Fibroblast of pulmonary artery (primary cell): ENCODE measurements at regions not wholly inside any gene's neighbourhood (a gene's known extent, or its start where the extent isn't known, plus 50 kb on each side); places are given as distances from the start of the nearest gene placed in this dataset.

Experiments used
- DNase-seq: peaks from one replicate; pipeline ENCODE4 v3.0.0-alpha.2; 2010; ENCODE audit warnings: low read depth
- H3K4me3 ChIP-seq: replicated peaks from 2 replicates; pipeline ENCODE4 v1.5.1; 2011; ENCODE audit warnings: low read depth, mild to moderate bottlenecking, control low read depth, low read length, moderate library complexity
- CTCF ChIP-seq: IDR thresholded peaks from 2 replicates; pipeline ENCODE4 v1.5.1; 2011; ENCODE audit warnings: mild to moderate bottlenecking, control low read depth, low read length, inconsistent platforms; ENCODE audit errors: missing control alignments

GRCh38 chr18:1982056-1982455, 589.2 kb downstream of the METTL4 start:
- DNase-seq = no peak
- H3K4me3 ChIP-seq = no peak overlapping the region
- no peak for TF ChIP-seq CTCF

GRCh38 chr18:1983746-1984515, 587.4 kb downstream of the METTL4 start:
- DNase-seq = no peak
- no peak for TF ChIP-seq CTCF
- no peak overlapping the region for H3K4me3 ChIP-seq

- no peak for DNase-seq
- no peak for TF ChIP-seq CTCF
Observed at GRCh38 chr18:1993866-1994265, 577.4 kb downstream of the METTL4 start.

GRCh38 chr18:1994471-1994870, 576.8 kb downstream of the METTL4 start:
- no peak for TF ChIP-seq CTCF
- DNase-seq = no peak
- no peak overlapping the region for H3K4me3 ChIP-seq

More at GRCh38 chr18:1993866-1994265, 577.4 kb downstream of the METTL4 start:
- H3K4me3 ChIP-seq = no peak overlapping the region

GRCh38 chr18:1995041-1995612, 576.2 kb downstream of the METTL4 start:
- no peak overlapping the region for H3K4me3 ChIP-seq
- TF ChIP-seq CTCF = no peak

GRCh38 chr18:1998121-1998520, 573.2 kb downstream of the METTL4 start:
- no peak for TF ChIP-seq CTCF
- H3K4me3 ChIP-seq = no peak overlapping the region
- no peak for DNase-seq

More at GRCh38 chr18:1995041-1995612, 576.2 kb downstream of the METTL4 start:
- DNase-seq = no peak
